ENCODE measurements at regions not wholly inside any gene's neighbourhood (a gene's known extent, or its start where the extent isn't known, plus 50 kb on each side); places are given as distances from the start of the nearest gene placed in this dataset.

DNA sequence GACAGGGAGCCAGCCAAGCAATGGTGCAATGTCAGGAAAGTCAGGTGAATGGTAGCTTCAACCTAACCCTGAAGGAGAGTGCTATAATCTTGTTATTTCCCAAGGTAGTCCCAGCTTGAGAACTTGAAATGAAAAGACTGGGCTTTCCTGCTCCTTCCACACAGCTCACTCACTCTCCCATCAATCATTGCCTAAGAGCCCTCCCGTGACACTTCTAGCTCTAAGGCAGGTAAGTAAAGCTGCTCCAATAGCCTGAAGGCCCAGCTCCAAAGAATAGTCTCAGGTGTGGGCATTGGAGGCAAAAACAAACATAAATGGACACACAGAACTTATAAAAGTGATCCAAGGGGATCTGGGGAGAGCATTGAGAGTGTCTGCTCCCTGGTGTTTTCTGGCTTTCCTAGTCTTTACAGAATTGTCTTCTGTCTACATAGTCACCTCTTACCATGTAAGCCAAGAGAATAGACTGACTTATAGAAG is 63.1 kb upstream of the TBC1D5 start:
- no peak overlapping the region for H4K5ac ChIP-seq (ENCODE audit: insufficient read length, low read depth, low read length)
- no peaks in the 10 kb centered on the region for H3K36me3 ChIP-seq (ENCODE audit: control insufficient read depth in 2 of 4, insufficient read depth in 4 of 4, low read length in 3 of 4)
- H3K9ac ChIP-seq (replicated peaks in 1 of 4; ENCODE audit: extremely low read depth in 1 of 4, low read depth in 3 of 4, low read length in 3 of 4), result no peak overlapping the region
- POLR2A ChIA-PET (ENCODE audit: partially characterized antibody), result no interaction called here
- no peak overlapping the region for H3K27ac ChIP-seq (ENCODE audit: low read depth, low read length)
- H3K4me1 ChIP-seq (replicated peaks in 1 of 4; ENCODE audit: control insufficient read depth in 3 of 4, insufficient read depth in 4 of 4, low read length in 3 of 4), result no peaks in the 10 kb centered on the region
- no peak overlapping the region for H3K4ac ChIP-seq (replicated peaks; ENCODE audit: insufficient read length, low read depth, low read length)
- H3K27me3 ChIP-seq (replicated peaks in 1 of 4; ENCODE audit: control insufficient read depth in 3 of 4, extremely low read depth in 1 of 4, insufficient read depth in 3 of 4, low read length in 3 of 4), result no peaks in the 10 kb centered on the region
- no peak overlapping the region for H2AFZ ChIP-seq (ENCODE audit: low read length)
- H3K79me1 ChIP-seq (ENCODE audit: low read depth, low read length), result no peaks in the 10 kb centered on the region
- H4K8ac ChIP-seq (ENCODE audit: extremely low read depth, insufficient read depth, low read length), result no peak overlapping the region
- FAIRE-seq (no peak), DNase-seq (ENCODE audit: low read depth in 1 of 2, low spot score in 2 of 2) (no peak)
- H3K4me2 ChIP-seq (ENCODE audit: insufficient read depth in 1 of 2, low read depth in 2 of 2, low read length in 2 of 2), result no peak overlapping the region
- WGBS, 2 experiments (ENCODE audit: extremely low coverage in 1 of 2, insufficient coverage in 1 of 2, insufficient read length in 1 of 2, insufficient replicate concordance in 2 of 2, low coverage in 1 of 2, low lambda C conversion rate in 2 of 2, missing lambda C conversion rate in 1 of 2), result 79% methylated on average over 1 of the region's 1 CpG; no CpG with 5 or more reads in 1 of the 2 experiments
- CTCF ChIA-PET (ENCODE audit: partially characterized antibody), result interaction anchor here (1.0 kb wide), 1 partner anchor 379 kb away, joined by 3 read pairs; no protein-coding TSS in a partner anchor
- no peak overlapping the region for H4K91ac ChIP-seq (replicated peaks; ENCODE audit: insufficient read length, low read length)
- no peak overlapping the region for H3K4me3 ChIP-seq (ENCODE audit: extremely low read depth in 1 of 4, insufficient read depth in 2 of 4, low read depth in 3 of 4, low read length in 4 of 4)
- H3K23ac ChIP-seq (ENCODE audit: insufficient read length), result no peak overlapping the region
- TF ChIP-seq ZNF274 (IDR thresholded peaks at IDR 0.05; ENCODE audit: borderline replicate concordance, extremely low read depth, low read length) (no peak), RAD21 (IDR thresholded peaks at IDR 0.05 in 1 of 2, conservative IDR thresholded peaks at IDR 0.05 in 1 of 2; ENCODE audit: low read depth in 2 of 2, low read length in 2 of 2) (no peak), SP1 (IDR thresholded peaks at IDR 0.05; ENCODE audit: low read depth, low read length) (no peak), SRF (IDR thresholded peaks at IDR 0.05; ENCODE audit: low read depth, low read length) (no peak)
- TF ChIP-seq, protein P1, sequence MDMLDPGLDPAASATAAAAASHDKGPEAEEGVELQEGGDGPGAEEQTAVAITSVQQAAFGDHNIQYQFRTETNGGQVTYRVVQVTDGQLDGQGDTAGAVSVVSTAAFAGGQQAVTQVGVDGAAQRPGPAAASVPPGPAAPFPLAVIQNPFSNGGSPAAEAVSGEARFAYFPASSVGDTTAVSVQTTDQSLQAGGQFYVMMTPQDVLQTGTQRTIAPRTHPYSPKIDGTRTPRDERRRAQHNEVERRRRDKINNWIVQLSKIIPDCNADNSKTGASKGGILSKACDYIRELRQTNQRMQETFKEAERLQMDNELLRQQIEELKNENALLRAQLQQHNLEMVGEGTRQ (IDR thresholded peaks at IDR 0.05; ENCODE audit: low read length), result no peak
- H3K23me2 ChIP-seq (ENCODE audit: low read depth, low read length), result no peaks in the 10 kb centered on the region
- H3K18ac ChIP-seq (ENCODE audit: extremely low read depth, low read length), result no peak overlapping the region
- H2BK120ac ChIP-seq (replicated peaks; ENCODE audit: low read depth, low read length), result no peak overlapping the region
- no peaks in the 10 kb centered on the region for H3K9me3 ChIP-seq (ENCODE audit: insufficient read depth in 2 of 2, low read depth in 1 of 2, low read length in 1 of 2)
- no peak overlapping the region for H2BK15ac ChIP-seq (ENCODE audit: low read length)
- no peak overlapping the region for H3K56ac ChIP-seq (replicated peaks; ENCODE audit: insufficient read length, low read depth, low read length)
- H2AK5ac ChIP-seq (ENCODE audit: low read depth, low read length), result no peak overlapping the region
- no peak overlapping the region for H2BK12ac ChIP-seq (ENCODE audit: low read depth, low read length)
- no peaks in the 10 kb centered on the region for H4K20me1 ChIP-seq (replicated peaks in 1 of 2; ENCODE audit: control insufficient read depth in 1 of 2, insufficient read depth in 2 of 2, low read length in 2 of 2)
- no peak overlapping the region for H3K14ac ChIP-seq (ENCODE audit: insufficient read length)
- H3K79me2 ChIP-seq (ENCODE audit: control insufficient read depth in 1 of 2, insufficient read depth in 2 of 2, low read length in 2 of 2), result no peaks in the 10 kb centered on the region
- H2BK5ac ChIP-seq (ENCODE audit: low read depth, low read length), result no peak overlapping the region
- H2BK20ac ChIP-seq (ENCODE audit: low read length), result no peak overlapping the region

Measured in H1 (cell line).